Keratinocyte (primary cell): ENCODE measurements at regions not wholly inside any gene's neighbourhood (a gene's known extent, or its start where the extent isn't known, plus 50 kb on each side); places are given as distances from the start of the nearest gene placed in this dataset.

Experiments used
- CTCF ChIP-seq, 3 experiments: IDR thresholded peaks in 1 of 3; conservative IDR thresholded peaks in 1 of 3; optimal IDR thresholded peaks in 1 of 3; 2 replicates in 2 of 3; 3 replicates in 1 of 3; pipeline versions ENCODE3 to v1.5.1; 2011; ENCODE audit warnings: low read length in 3 of 3, mild to moderate bottlenecking in 3 of 3, moderate library complexity in 2 of 3, control low read depth in 1 of 3, inconsistent platforms in 1 of 3; ENCODE audit not compliant: insufficient read depth in 2 of 3; ENCODE audit errors: extremely low read depth in 1 of 3
- EZH2 ChIP-seq: IDR thresholded peaks from one replicate; pipeline ENCODE4 v1.6.1; 2012; ENCODE audit warnings: inconsistent platforms, mild to moderate bottlenecking, low read length, moderate library complexity

- TF ChIP-seq CTCF (optimal IDR thresholded peaks at IDR 0.05 in 1 of 3, IDR thresholded peaks at IDR 0.05 in 1 of 3, conservative IDR thresholded peaks at IDR 0.05 in 1 of 3; ENCODE audit: extremely low read depth in 1 of 3, insufficient read depth in 2 of 3, low read length in 3 of 3) (no peak), EZH2 (no peak)
Observed at GRCh38 chr4:126144543-126145237, 829.9 kb downstream of the FAT4 start.
